ENCODE measurements at regions not wholly inside any gene's neighbourhood (a gene's known extent, or its start where the extent isn't known, plus 50 kb on each side); places are given as distances from the start of the nearest gene placed in this dataset.
"Not testable (repeated sequence)": the region's sequence is repeated elsewhere in the genome, so short reads cannot be mapped to it uniquely, and the experiment has no call there.

- FAIRE-seq (no peak), DNase-seq (ENCODE audit: insufficient read length) (no peak)
- TF ChIP-seq TAF1 (IDR thresholded peaks at IDR 0.05; ENCODE audit: borderline replicate concordance, low read depth, low read length) (no peak), POLR2AphosphoS5 (IDR thresholded peaks at IDR 0.05; ENCODE audit: low read depth, low read length) (no peak), POLR2A (IDR thresholded peaks at IDR 0.05; ENCODE audit: low read depth, low read length) (no peak)
Measured at GRCh38 chr6:81145506-81145905, 607.0 kb downstream of the TENT5A start.

- no peak for TF ChIP-seq POLR2A (IDR thresholded peaks at IDR 0.05; ENCODE audit: low read depth, low read length)
- no peak for TF ChIP-seq TAF1 (IDR thresholded peaks at IDR 0.05; ENCODE audit: borderline replicate concordance, low read depth, low read length)
- no peak for DNase-seq (ENCODE audit: insufficient read length)
- no peak for FAIRE-seq
Measured at GRCh38 chr6:81144346-81144745, 608.1 kb downstream of the TENT5A start.

GRCh38 chr6:81138236-81138635, 614.2 kb downstream of the TENT5A start:
- no peak for TF ChIP-seq POLR2A (IDR thresholded peaks at IDR 0.05; ENCODE audit: low read depth, low read length)
- TF ChIP-seq POLR2AphosphoS5 (IDR thresholded peaks at IDR 0.05; ENCODE audit: low read depth, low read length), result no peak
- TF ChIP-seq TAF1 (IDR thresholded peaks at IDR 0.05; ENCODE audit: borderline replicate concordance, low read depth, low read length), result no peak
- DNase-seq (ENCODE audit: insufficient read length) (no peak), FAIRE-seq (no peak)

GRCh38 chr6:81130969-81131368, 621.5 kb downstream of the TENT5A start:
- no peak for FAIRE-seq
- DNase-seq (ENCODE audit: insufficient read length), result no peak
- TF ChIP-seq TAF1 (IDR thresholded peaks at IDR 0.05; ENCODE audit: borderline replicate concordance, low read depth, low read length) (no peak), POLR2A (IDR thresholded peaks at IDR 0.05; ENCODE audit: low read depth, low read length) (no peak), POLR2AphosphoS5 (IDR thresholded peaks at IDR 0.05; ENCODE audit: low read depth, low read length) (no peak)

GRCh38 chr6:81130061-81130460, 622.4 kb downstream of the TENT5A start:
- FAIRE-seq (no peak), DNase-seq (ENCODE audit: insufficient read length) (no peak)
- TF ChIP-seq POLR2A (IDR thresholded peaks at IDR 0.05; ENCODE audit: low read depth, low read length), result no peak
- TF ChIP-seq TAF1 (IDR thresholded peaks at IDR 0.05; ENCODE audit: borderline replicate concordance, low read depth, low read length), result no peak
- no peak for TF ChIP-seq POLR2AphosphoS5 (IDR thresholded peaks at IDR 0.05; ENCODE audit: low read depth, low read length)

- no peak for TF ChIP-seq TAF1 (IDR thresholded peaks at IDR 0.05; ENCODE audit: borderline replicate concordance, low read depth, low read length)
- no peak for TF ChIP-seq POLR2AphosphoS5 (IDR thresholded peaks at IDR 0.05; ENCODE audit: low read depth, low read length)
- no peak for TF ChIP-seq POLR2A (IDR thresholded peaks at IDR 0.05; ENCODE audit: low read depth, low read length)
- DNase-seq (ENCODE audit: insufficient read length), result no peak
Measured at GRCh38 chr6:81128671-81129070, 623.8 kb downstream of the TENT5A start.

GRCh38 chr6:81126150-81126549, 626.3 kb downstream of the TENT5A start:
- no peak for FAIRE-seq
- TF ChIP-seq TAF1 (IDR thresholded peaks at IDR 0.05; ENCODE audit: borderline replicate concordance, low read depth, low read length), result no peak
- TF ChIP-seq POLR2AphosphoS5 (IDR thresholded peaks at IDR 0.05; ENCODE audit: low read depth, low read length), result no peak
- TF ChIP-seq POLR2A (IDR thresholded peaks at IDR 0.05; ENCODE audit: low read depth, low read length), result no peak
- no peak for DNase-seq (ENCODE audit: insufficient read length)

More at GRCh38 chr6:81128671-81129070, 623.8 kb downstream of the TENT5A start:
- FAIRE-seq, result no peak

GRCh38 chr6:81120280-81120679, 632.2 kb downstream of the TENT5A start:
- DNase-seq (ENCODE audit: insufficient read length) (no peak), FAIRE-seq (no peak)

GRCh38 chr6:81105998-81106397, 646.5 kb downstream of the TENT5A start:
- TF ChIP-seq POLR2AphosphoS5 (IDR thresholded peaks at IDR 0.05; ENCODE audit: low read depth, low read length), result no peak
- no peak for TF ChIP-seq TAF1 (IDR thresholded peaks at IDR 0.05; ENCODE audit: borderline replicate concordance, low read depth, low read length)
- no peak for TF ChIP-seq POLR2A (IDR thresholded peaks at IDR 0.05; ENCODE audit: low read depth, low read length)
- FAIRE-seq, result no peak
- no peak for DNase-seq (ENCODE audit: insufficient read length)

More at GRCh38 chr6:81120280-81120679, 632.2 kb downstream of the TENT5A start:
- TF ChIP-seq POLR2AphosphoS5 (IDR thresholded peaks at IDR 0.05; ENCODE audit: low read depth, low read length), result no peak
- TF ChIP-seq TAF1 (IDR thresholded peaks at IDR 0.05; ENCODE audit: borderline replicate concordance, low read depth, low read length), result no peak
- no peak for TF ChIP-seq POLR2A (IDR thresholded peaks at IDR 0.05; ENCODE audit: low read depth, low read length)

- TF ChIP-seq POLR2AphosphoS5 (IDR thresholded peaks at IDR 0.05; ENCODE audit: low read depth, low read length), result no peak
- TF ChIP-seq TAF1 (IDR thresholded peaks at IDR 0.05; ENCODE audit: borderline replicate concordance, low read depth, low read length), result no peak
- TF ChIP-seq POLR2A (IDR thresholded peaks at IDR 0.05; ENCODE audit: low read depth, low read length), result no peak
- FAIRE-seq (no peak), DNase-seq (ENCODE audit: insufficient read length) (no peak)
Measured at GRCh38 chr6:81098109-81098814, 654.2 kb downstream of the TENT5A start.

GRCh38 chr6:81096464-81096863, 656.0 kb downstream of the TENT5A start:
- FAIRE-seq; DNase-seq (ENCODE audit: insufficient read length): not testable (repeated sequence)

- TF ChIP-seq POLR2AphosphoS5 (IDR thresholded peaks at IDR 0.05; ENCODE audit: low read depth, low read length) (no peak), TAF1 (IDR thresholded peaks at IDR 0.05; ENCODE audit: borderline replicate concordance, low read depth, low read length) (no peak), POLR2A (IDR thresholded peaks at IDR 0.05; ENCODE audit: low read depth, low read length) (no peak)
- FAIRE-seq (no peak), DNase-seq (ENCODE audit: insufficient read length) (no peak)
Measured at GRCh38 chr6:81093051-81093450, 659.4 kb downstream of the TENT5A start.
